ENCODE measurements at regions not wholly inside any gene's neighbourhood (a gene's known extent, or its start where the extent isn't known, plus 50 kb on each side); places are given as distances from the start of the nearest gene placed in this dataset.

DNA sequence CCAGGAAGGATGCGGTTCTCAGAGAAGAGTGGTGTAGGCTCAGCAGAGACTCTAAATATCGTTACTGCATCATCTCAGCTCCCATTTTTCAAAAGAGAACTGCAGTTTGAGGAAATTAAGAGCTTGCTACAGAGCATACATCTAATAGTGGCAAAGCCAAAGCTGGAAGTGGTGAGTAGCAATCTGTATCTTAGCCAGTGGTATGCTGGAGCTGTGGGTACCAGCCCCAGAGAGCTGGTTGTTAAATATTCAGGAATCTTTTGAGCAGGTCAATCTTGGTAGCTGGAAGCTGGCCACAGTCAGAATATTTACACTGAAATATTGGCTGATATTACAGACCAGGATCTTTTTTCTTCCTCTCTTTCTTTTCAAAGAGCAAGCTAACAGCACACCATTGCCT is 88.4 kb upstream of the STEAP1B start:
- H3K27ac ChIP-seq = no peak overlapping the region
- TF ChIP-seq, protein P1, sequence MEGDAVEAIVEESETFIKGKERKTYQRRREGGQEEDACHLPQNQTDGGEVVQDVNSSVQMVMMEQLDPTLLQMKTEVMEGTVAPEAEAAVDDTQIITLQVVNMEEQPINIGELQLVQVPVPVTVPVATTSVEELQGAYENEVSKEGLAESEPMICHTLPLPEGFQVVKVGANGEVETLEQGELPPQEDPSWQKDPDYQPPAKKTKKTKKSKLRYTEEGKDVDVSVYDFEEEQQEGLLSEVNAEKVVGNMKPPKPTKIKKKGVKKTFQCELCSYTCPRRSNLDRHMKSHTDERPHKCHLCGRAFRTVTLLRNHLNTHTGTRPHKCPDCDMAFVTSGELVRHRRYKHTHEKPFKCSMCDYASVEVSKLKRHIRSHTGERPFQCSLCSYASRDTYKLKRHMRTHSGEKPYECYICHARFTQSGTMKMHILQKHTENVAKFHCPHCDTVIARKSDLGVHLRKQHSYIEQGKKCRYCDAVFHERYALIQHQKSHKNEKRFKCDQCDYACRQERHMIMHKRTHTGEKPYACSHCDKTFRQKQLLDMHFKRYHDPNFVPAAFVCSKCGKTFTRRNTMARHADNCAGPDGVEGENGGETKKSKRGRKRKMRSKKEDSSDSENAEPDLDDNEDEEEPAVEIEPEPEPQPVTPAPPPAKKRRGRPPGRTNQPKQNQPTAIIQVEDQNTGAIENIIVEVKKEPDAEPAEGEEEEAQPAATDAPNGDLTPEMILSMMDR (conservative IDR thresholded peaks at IDR 0.05) = no peak

DNA sequence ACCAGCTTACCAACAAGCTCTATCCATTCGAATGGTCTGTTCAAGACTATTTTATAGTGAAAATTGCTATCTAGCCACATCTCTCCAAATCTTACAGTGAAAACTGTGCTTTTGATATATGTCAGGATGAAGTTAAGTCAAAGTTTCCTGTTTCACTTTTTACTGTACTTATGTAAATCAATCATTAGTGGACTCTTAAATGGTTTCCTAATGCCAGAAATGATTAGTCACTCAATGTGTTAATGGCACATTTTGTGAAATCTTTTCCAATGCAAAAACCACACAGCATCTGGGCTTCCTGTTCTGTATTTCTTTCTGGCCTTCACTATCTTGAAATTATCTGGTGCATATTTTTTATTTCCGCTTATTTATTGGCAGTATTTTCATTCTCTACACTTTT is 87.3 kb upstream of the STEAP1B start:
- TF ChIP-seq, protein P1 (conservative IDR thresholded peaks at IDR 0.05) = no peak
- no peak overlapping the region for H3K27ac ChIP-seq

DNA sequence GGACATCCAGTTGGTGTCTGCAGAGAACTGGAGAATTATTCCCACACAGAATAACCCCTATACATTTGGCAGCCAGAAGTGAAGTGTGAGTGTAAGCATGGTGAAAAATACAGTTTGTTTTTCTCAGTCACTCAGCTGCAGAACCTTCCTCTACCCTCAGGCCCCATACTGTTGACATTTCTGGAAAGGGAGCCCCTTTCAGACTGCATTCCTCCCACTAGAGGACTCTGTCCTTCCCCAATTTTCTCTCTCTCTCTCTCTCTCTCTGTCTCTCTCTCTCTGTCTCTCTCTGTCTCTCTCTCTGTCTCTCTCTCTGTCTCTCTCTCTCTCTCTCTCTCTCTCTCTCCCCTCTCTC is 86.8 kb upstream of the STEAP1B start:
- H3K27ac ChIP-seq = no peak overlapping the region

DNA sequence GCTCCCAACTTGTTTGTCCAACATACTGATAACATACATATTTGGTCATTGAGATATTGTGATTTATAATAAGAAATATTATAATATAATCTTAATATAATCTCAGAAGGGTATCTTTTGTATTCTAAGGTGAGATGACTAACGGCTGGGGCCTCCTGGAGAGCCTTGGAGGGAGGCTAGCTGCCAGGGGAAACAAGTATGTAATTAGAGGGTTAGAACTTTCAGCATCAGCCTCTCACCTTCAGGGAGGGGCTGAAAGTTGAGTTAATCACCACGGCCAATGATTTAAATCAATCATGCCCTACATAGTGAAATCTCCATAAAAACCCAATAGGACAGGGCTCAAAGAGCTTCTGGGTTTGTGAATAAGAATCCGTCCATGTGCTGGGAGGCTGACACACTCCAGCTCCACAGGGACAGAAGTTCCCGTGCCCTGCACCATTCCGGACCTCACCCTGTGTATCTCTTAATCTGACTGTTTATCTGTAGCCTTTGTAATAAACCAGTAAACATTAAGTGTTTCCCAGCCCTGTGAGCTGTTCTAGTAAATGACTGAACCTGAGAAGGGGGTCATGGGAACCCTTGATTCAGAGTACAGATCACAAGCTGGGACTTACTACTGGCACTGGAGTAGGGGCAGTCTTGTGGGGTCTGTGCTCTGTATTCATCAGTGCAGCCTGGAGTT is 86.3 kb upstream of the STEAP1B start:
- TF ChIP-seq, protein P1 (conservative IDR thresholded peaks at IDR 0.05) = no peak
- H3K27ac ChIP-seq = no peak overlapping the region

More for the DNA sequence above, 86.8 kb upstream of the STEAP1B start:
- TF ChIP-seq, protein P1 (conservative IDR thresholded peaks at IDR 0.05) = peak; percentile 25; the same call in 1 of the 2 replicates

DNA sequence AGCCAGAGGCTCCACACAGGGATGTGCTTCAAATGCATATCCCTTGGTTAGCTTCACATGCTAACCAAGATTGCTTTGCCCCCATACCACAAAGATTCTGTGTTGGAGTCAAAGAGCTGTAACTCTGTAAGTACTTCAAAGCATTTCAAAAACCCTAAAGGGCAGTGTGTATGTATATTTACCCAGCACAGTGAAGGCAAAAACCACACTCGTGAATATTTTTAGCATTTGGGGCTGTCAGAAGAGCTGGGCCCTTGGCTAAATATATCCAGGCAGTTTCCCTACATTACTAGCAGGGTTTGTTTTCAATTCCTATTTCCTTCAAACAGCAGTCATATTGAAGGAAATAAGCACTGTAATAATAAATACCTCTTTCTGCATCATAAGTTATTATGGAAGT is 84.2 kb upstream of the STEAP1B start:
- no peak overlapping the region for H3K27ac ChIP-seq
- TF ChIP-seq, protein P1 (conservative IDR thresholded peaks at IDR 0.05) = no peak

DNA sequence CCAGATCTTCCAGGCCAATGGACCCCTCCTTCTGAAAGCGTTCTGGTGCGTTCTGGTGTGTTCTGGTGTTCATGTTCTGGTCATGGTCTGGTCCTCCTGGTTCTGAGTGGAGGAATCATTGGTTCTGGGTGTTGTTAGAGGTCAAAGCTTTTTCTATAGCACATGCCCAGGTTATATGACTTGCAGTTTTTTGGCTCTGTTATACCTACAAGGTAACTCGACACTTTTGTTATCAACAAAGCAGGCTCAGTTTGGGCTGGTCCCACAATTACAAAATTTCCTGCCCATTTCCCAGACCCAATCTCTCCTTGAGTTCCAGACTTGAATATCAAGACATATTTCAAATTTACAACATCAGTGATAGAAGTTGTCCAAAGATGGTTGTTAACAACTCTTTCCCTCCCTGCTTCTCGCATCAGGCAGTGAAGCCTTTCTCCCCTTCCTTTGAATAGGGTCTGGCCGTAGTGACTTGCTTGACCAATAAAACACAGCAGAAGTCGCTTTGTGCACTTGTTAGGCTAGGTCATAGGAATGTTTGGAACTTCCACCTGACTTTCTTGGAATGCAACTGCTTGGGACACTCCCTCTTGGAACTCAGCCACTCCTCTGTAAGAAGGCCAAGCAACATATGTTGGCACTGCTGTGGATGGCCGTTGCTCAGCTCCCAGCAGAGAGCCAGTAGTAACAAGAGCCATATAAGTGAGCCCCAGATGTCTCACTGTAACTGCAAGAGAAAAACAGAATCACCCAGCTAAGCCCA is 83.1 kb upstream of the STEAP1B start:
- no peak overlapping the region for H3K27ac ChIP-seq
- TF ChIP-seq, protein P1 (conservative IDR thresholded peaks at IDR 0.05) = no peak

DNA sequence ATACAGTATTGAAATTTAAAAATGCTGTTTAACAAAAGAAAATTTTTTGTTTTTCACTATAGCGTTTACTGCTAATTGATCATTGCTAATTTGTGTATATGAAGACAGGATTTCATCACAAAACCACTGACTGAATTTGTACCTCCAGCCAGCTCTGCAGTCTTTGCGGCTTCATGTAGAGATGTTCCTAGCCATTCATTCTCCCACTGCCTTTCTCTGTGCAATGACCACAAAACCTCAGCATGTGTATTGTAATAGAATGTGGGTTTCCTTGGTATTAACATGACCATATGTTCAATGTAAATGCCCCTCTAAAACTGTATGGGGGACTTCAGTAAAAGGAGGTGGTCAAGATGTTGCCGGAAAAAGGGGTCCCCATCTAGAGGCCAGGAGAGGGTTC is 81.1 kb upstream of the STEAP1B start:
- TF ChIP-seq, protein P1 (conservative IDR thresholded peaks at IDR 0.05) = no peak
- no peak overlapping the region for H3K27ac ChIP-seq
